HG02884 (cell line): ENCODE measurements at regions not wholly inside any gene's neighbourhood (a gene's known extent, or its start where the extent isn't known, plus 50 kb on each side); places are given as distances from the start of the nearest gene placed in this dataset.

Experiments used
- ATAC-seq: cut with Tn5 transposase; IDR thresholded peaks from one replicate; pipeline ENCODE4 v1.9.1; 2021; ENCODE audit warnings: mild to moderate bottlenecking, moderate library complexity; ENCODE audit not compliant: unreplicated experiment

DNA sequence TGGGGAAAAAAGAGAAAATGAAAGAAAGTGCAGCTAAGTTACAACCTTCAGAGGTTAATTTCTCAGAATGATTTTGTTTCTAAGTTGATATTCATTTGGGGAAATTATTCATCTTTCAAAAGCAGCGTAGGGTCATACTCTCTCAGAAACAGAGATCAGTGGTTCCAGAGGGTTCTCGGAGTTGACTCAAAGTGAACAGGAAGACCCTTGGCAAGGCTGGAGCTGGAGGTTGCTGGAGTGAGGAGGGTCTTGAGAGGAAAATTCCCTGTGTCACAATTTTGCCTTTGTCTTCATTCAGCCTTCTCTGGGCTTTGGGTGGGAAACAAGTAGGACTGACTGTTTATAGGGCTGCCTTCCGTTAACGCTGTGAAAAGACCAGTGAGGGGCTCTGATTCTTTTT, 168.2 kb downstream of the ICOS start:
- no peak for ATAC-seq

- ATAC-seq = no peak
Measured at GRCh38 chr2:204108330-204108751, 171.8 kb downstream of the ICOS start.

- no peak for ATAC-seq
Measured at GRCh38 chr2:204108781-204109295, 172.3 kb downstream of the ICOS start.

DNA sequence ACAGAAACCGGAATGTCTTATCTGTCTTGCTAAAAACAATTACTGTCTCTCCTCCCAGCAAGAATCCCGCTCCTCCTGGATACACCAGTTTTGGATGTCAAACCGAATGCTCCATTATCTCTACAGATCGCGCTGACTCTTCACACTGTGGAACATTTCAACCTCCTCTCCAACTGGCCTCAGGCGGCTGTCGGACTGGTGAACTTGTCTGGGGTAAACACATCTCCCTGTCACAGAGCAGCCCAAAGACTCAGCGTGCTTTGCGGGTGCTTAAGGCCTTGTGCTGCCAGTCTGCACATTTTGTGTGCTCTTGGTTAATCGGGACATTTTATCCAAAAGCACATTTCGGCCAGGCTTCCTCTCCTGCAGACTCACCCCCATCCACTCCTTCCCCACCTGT, 173.1 kb downstream of the ICOS start:
- no peak for ATAC-seq

DNA sequence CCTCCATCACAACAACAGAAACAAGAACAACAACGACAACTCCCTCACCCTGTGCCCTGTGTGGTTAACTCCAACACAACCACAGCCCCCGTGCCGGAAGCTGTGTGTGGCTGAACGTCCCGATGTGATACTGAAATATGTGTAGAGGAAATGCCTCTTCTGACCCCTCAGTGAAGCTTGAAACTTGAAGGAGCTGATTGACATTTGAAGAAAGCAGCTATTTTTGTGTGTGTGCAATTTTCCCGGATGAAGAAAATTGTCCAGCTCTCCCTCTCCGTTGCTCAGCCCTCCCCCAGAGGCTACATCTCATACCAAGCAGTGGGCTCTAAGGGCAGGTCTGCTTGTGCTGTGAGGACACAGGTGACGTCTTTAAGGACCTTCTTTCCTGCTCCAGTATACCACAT, 173.8 kb downstream of the ICOS start:
- ATAC-seq = peak; percentile 93

DNA sequence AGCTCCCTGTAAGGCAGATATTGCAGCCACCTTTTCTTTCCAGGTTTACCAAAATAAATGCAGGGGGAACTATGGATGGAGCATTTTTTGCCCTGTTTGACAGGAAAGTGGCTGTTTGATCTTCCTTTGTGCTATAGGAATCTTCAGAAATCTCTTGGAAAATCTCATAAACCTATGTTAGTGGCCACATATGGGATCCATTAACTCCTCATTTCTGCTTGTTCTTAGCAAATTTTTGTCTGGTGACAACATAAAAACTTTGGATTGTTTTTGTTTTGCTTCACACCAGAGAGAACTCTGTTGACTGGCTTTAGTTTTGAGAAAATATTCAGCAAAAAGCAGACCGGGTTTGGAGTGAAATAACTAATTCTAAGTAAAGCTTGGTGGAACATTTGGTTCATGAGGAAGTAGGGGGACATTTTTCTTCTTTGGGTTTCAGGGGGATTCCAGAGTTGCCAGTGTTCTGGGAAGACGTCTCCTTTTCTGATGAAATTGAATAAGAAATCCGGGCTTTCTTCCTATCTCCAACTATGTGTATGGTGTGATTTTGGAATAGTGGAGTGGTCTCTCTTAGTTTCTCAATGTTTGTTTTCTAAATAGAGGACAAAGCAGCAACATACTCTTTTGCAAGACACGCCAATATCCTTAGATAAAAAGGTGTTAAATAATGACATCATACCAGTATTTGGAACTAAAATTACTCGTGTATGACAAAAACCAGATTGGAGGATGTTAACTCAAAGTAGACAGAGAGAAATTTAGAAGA, 174.4 kb downstream of the ICOS start:
- no peak for ATAC-seq

- no peak for ATAC-seq
Measured at GRCh38 chr2:204112084-204112770, 175.7 kb downstream of the ICOS start.

DNA sequence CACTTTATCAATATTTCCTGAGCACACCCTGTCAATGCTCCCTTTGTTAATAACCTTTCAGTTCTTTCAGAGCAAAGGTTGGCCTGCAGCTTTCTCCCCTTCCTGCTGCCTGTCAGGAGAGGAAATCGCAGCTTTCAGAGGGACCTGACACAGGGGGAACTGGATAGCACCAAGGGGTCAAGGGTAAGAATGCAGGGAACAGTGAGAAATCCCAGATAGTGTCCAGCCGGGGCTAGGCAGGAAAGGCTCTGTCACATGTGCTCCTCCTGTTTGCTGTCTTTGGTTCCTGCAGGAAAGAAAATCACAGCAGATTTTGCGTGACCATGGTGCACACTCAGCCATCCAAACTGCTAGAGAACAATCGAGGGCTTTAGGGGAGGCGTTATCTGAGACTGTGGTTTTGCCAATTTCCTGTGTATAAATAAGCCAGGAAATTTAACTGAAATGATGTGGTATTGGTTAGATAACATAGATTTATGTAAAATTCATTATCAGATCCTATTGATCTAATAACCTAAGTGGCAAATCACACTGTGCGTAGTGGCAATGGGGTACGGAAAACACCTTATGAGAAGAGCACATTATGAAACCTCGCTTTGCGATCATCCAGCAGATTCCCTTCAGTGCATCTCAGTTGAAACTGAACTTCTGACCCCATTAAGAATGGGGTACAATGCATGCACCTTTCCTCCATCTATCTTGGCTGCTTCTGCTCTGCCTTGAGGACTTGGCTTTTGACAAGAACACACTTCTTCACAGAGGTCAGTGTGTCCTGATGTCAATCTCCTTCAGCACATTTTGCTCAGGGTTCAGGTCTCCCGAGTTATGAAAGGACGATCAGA, 178.0 kb downstream of the ICOS start:
- no peak for ATAC-seq

GRCh38 chr2:204115137-204116056, 178.8 kb downstream of the ICOS start:
- no peak for ATAC-seq

- no peak for ATAC-seq
Measured at GRCh38 chr2:204116159-204116792, 179.7 kb downstream of the ICOS start.

DNA sequence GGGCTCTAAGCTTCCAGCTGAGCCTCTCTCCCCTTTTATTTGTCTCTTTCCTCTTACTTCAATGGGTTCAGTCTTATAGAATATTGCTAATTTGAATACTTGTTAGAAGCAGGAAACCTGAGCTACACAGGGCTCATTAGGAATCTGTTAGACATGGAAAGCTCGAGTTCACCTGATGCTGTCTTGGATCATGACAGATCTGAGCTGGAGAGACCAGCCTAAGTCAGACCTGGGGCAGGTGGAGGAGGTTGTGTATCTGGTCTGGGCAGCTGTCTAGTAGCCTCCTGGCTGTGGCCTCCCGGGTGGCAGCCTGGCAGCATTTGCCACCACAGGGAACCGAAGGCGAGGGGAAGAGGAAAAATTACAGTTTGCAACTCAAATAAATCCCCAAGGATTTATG, 185.9 kb downstream of the ICOS start:
- ATAC-seq = no peak

DNA sequence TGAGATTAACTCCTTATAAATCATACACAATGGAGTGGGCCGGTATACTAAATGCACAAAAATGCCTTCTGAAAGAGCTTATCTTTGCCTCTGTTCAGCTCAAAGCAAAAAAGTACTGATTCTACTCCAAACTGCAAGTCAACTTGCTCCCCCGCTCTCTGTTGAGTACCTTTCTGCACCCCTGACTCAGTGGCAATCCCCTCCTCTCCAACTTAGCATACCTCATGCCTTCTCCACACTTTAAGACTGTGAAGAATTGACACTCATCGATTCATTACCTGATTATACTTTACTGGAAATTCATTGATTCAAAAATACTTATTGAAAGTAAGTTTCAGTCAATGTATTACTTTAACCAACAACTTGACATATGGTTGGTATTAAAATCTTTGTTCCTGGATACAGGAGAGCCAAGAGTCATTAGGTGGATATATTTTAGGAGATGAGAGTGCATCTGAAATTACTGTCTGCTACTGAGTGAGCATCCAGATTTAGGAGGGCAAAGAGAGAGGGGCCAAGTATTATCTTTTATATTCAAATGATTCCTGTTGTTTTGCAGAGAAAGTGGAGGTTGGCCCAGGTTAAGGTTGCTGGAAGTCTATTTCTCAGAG, 187.7 kb downstream of the ICOS start:
- ATAC-seq = no peak

- ATAC-seq = no peak
Measured at GRCh38 chr2:204126705-204127104, 190.1 kb downstream of the ICOS start.

GRCh38 chr2:204127238-204127637, 190.7 kb downstream of the ICOS start:
- no peak for ATAC-seq

DNA sequence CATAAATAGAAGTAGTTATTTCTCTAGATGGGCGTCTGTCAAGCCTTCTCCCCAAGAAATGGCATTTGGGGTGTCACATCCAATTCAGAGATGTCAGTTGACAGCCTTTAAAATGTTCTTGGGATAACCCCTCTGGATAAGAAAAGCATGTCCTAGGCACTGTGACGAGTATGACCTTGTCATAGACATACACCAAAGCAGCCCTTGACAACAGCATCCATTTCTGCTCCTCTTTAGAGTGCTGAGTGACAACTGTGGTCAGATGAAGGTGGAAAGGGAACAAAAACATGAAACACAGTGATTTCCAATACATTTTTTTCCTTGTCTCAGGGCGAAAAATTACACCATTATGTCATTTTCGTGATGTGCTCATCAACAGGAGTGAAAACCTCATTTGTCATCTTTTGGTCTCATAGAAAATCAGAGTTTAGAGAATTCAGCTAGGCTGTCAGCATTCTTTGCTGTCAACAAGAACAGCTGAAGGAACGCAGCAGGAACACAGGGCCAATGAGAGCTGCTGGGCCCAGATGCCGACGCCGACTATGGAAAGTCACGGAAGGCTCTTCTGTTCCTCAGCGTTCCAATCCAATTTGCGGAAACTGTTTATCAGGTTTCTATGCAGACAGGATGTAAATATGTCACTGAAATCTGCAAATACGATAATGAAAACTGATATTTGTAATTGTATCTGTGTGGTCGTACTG, 193.2 kb downstream of the ICOS start:
- no peak for ATAC-seq

DNA sequence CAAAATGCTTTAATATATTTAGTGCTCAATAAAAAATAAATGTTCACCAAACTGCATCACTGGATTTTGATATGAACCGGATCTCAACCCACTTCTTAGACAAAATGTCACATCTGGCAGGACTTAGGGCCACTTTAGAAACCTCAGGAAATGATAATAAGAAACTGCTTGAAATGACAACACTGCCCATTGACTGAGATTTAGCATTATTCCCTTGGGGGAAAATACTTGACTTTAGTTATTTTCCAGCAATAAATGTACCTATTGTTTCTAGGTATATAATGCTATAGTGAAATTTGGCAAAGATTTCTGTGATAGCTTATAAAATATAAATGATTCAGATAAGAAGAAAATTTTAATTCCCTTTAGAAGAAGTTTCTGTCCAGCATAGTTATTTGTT, 195.1 kb downstream of the ICOS start:
- ATAC-seq = no peak

DNA sequence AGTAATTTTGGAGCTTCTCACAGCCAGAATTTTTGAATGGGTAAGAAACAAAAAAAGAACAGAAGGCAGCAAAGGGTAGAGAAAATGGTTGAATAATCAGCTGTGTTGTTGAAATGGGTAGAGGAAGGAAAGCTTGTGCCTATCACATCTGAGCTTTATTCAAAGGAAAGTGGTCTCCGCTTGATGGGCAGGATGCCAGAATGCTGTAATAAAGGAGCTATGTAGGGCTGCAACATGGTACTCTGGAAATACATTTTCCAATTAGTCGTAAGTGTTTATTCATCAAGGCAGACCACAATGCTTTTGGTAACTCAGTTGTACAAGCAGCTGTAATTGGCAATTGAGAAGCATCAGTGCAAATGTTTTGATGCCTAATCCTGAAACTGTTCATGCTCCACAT, 196.9 kb downstream of the ICOS start:
- no peak for ATAC-seq

DNA sequence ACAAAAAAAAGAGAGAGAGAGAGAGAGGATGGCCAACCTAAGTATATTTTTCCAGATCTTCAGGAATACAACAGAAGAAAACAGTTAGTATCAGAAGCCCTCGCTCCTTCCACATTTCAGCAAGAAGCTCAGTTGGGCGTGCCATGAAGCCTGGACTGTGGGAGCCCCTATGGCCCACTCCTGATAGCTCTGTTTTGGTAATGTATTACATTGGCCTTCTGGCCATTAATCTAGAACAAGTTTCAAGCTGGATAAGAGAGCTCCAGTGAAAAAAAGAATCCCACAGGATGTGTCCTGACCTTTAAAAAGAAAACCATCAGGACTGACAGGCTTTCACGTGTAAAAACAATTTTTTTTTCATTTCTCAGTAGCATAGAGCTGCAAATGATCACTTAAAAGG, 197.9 kb downstream of the ICOS start:
- no peak for ATAC-seq

DNA sequence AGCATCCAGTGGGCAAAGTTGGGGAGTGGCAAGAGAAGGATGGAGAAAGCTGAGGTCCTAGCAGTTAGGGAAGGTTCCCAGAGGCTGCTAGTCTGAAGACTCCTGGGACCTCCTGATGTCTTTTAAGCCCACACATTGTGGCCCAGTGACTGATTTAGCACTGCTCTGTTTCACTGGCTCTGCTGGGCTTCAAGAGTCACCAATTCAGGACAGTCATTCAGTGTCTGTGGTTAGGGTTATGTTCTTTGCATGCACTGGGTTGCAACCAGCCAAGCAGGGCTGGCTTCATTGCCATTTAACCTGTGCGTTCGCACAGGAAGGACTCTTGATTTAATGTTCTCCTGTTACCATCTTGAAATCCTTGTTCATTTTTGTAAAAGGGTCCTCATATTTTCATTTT, 199.2 kb downstream of the ICOS start:
- no peak for ATAC-seq
